ENCODE measurements at regions not wholly inside any gene's neighbourhood (a gene's known extent, or its start where the extent isn't known, plus 50 kb on each side); places are given as distances from the start of the nearest gene placed in this dataset.

DNA sequence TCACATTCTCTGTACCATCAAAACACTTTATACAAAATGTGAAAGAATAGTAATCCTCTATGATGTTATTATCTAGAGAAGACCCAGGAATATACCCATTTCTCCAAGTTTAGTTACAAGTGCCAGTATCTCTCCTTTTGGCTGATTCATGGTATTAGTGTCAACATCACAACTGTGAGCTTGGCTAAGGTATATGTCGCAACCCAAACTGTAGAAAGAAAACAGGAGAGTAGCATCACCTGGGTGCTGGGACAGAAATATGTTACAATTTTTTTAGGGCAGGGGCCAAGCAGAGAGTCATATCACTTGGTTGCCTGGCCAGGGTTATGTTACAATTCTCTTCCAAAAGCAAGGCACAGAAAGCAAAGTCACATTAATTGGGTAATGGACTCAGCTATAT, 127.2 kb upstream of the ZNF91 start:
- TF ChIP-seq, protein P1, sequence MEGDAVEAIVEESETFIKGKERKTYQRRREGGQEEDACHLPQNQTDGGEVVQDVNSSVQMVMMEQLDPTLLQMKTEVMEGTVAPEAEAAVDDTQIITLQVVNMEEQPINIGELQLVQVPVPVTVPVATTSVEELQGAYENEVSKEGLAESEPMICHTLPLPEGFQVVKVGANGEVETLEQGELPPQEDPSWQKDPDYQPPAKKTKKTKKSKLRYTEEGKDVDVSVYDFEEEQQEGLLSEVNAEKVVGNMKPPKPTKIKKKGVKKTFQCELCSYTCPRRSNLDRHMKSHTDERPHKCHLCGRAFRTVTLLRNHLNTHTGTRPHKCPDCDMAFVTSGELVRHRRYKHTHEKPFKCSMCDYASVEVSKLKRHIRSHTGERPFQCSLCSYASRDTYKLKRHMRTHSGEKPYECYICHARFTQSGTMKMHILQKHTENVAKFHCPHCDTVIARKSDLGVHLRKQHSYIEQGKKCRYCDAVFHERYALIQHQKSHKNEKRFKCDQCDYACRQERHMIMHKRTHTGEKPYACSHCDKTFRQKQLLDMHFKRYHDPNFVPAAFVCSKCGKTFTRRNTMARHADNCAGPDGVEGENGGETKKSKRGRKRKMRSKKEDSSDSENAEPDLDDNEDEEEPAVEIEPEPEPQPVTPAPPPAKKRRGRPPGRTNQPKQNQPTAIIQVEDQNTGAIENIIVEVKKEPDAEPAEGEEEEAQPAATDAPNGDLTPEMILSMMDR (IDR thresholded peaks at IDR 0.05; ENCODE audit: insufficient read depth, low read depth, low read length, missing control alignments), result no peak
- H3K4me3 ChIP-seq (ENCODE audit: low read length), result no peak overlapping the region
- DNase-seq (ENCODE audit: low read depth), result peak; percentile 27

DNA sequence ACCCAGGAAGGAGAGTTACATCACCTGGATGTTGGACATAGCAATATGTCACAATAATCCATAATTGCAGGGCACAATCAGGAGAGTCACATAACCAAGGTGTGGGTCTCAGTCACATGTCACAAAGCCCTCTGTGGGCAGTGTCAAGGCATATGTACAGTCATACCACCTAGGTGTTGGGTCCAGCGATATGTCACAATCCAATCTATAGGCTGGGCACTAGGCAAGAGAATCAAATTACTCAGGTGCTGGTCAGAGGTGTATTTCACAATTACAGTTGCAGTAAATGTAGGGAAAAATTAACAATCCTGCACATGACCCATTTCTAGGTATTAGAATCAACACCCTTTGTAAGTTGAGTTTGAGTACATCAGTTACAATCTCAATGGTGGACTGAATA, 126.2 kb upstream of the ZNF91 start:
- TF ChIP-seq, protein P1 (IDR thresholded peaks at IDR 0.05; ENCODE audit: insufficient read depth, low read depth, low read length, missing control alignments), result no peak

DNA sequence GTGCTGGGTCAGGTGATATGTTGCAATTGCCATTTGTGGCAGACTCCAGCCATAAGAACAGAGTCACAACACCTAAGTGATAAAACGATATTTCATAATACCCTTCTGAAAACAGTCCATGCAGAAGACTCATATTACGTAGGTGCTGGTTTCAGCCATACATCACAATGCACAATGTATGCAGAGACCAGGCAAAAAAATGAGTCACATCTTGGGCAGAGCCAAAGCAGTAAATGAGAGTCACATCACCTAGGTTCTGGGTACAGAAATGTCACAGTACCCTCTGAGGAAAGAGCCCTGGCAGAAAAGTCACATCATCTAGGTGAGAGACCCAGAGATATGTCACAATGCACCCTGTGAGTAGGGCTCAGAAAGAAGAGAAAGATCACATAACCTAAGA, 125.2 kb upstream of the ZNF91 start:
- DNase-seq (ENCODE audit: low read depth), result peak; percentile 25
- TF ChIP-seq, protein P1 (IDR thresholded peaks at IDR 0.05; ENCODE audit: insufficient read depth, low read depth, low read length, missing control alignments), result no peak

More for the DNA sequence above, 126.2 kb upstream of the ZNF91 start:
- no peak overlapping the region for H3K4me3 ChIP-seq (ENCODE audit: low read length)
- DNase-seq (ENCODE audit: low read depth), result peak; percentile 61

DNA sequence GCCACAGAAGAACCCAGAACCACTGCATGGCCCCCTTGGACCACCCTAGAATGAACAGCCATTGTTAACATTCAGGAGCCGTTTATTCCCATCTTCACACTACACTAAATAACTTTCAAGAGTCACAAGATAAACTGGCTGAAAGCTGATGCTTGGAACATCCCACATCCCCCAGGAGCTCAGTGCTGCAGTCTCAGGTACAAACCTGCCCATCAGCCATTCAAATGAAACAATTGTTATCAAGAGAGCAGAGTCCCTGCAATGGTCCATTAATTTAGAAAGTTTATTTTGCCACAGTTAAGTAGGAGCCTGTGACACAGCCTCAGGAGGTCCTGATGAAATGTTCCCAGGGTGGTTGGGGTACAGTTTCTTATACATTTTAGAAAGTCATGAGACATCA, 123.8 kb upstream of the ZNF91 start:
- no peak overlapping the region for H3K4me3 ChIP-seq (ENCODE audit: low read length)
- TF ChIP-seq, protein P1 (IDR thresholded peaks at IDR 0.05; ENCODE audit: insufficient read depth, low read depth, low read length, missing control alignments), result no peak
- no peak for DNase-seq (ENCODE audit: low read depth)

More for the DNA sequence above, 125.2 kb upstream of the ZNF91 start:
- no peak overlapping the region for H3K4me3 ChIP-seq (ENCODE audit: low read length)

DNA sequence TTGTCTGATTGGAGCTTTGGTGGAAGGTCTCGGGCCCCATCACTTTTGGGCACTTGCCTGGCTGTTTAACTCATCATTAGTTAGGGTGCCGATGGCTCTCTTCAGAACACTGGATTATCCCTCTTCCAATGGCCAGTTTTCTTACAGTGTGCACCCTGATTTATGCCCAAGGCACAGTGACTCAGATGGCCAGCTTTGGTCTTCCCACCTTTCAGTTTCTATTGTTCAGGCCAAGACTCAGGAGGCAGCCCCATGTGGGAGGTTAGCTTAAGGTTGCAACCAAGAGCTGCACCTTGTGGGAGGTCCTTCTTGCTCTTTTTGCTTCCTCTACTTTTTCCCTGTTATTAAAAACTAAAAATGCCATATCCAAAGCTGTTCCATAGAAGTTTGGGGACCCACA, 121.0 kb upstream of the ZNF91 start:
- no peak overlapping the region for H3K4me3 ChIP-seq (ENCODE audit: low read length)
- DNase-seq (ENCODE audit: low read depth), result no peak
- TF ChIP-seq, protein P1 (IDR thresholded peaks at IDR 0.05; ENCODE audit: insufficient read depth, low read depth, low read length, missing control alignments), result no peak

DNA sequence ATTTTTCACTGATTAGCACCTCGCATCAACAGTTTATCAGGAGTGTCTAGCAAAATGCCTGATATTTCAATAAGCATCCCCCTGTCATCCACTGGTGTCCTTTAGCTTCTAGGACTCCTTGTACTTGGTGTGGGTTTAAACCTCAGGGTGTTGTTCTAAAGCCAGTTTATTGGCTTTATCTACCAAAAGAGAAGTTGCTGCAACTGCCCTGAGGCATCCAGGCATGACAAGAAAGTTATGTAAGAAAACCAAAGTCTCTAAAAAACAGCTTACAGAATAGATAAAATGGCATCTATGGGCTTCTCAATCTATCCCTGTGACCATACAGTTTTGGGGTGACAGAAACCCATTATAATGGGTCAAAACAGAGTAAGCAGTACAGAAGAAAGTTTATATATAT, 120.3 kb upstream of the ZNF91 start:
- TF ChIP-seq, protein P1 (IDR thresholded peaks at IDR 0.05; ENCODE audit: insufficient read depth, low read depth, low read length, missing control alignments), result no peak
- H3K4me3 ChIP-seq (ENCODE audit: low read length), result no peak overlapping the region
- no peak for DNase-seq (ENCODE audit: low read depth)

DNA sequence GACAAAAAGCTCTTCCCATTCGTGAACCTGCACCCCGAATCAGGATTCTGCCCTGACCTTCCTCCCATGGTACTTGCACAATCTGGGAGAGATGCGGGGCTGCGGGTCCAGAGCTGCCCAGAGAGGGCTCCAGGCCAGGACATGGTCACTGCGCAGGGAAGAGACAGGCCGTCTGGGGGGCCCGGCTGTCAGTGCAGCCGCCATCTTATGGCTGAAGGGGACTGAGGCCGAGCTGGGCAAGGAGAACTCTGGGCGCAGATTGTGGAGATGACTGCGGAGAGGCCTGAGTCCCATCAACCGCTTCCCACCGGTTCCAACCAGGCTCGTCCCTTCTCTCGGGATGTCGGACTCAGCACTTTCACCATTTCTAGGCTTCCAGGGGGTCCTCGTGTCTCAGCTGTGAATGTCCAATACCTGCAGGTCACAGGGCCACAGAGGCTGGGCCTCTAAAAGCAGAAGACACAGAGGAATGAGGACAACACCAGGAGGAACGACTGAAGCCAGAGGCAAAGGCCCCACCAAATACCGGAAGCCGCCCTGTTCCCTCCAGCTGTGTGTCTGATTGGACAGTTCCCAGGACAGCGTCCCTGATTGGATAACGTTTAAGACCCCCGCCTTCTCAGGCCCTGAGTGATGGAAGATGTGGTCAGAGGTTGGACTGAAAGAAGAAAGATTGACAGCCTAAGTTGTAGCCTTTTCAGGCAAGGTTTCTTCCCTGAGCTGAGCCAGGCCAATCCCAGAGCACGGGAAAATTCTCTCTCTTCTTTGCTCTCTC, 117.1 kb upstream of the ZNF91 start:
- no peak for DNase-seq (ENCODE audit: low read depth)
- H3K4me3 ChIP-seq (ENCODE audit: low read length), result no peak overlapping the region
- TF ChIP-seq, protein P1 (IDR thresholded peaks at IDR 0.05; ENCODE audit: insufficient read depth, low read depth, low read length, missing control alignments), result no peak
